ENCODE measurements at regions not wholly inside any gene's neighbourhood (a gene's known extent, or its start where the extent isn't known, plus 50 kb on each side); places are given as distances from the start of the nearest gene placed in this dataset.
"Not testable (repeated sequence)": the region's sequence is repeated elsewhere in the genome, so short reads cannot be mapped to it uniquely, and the experiment has no call there.

DNA sequence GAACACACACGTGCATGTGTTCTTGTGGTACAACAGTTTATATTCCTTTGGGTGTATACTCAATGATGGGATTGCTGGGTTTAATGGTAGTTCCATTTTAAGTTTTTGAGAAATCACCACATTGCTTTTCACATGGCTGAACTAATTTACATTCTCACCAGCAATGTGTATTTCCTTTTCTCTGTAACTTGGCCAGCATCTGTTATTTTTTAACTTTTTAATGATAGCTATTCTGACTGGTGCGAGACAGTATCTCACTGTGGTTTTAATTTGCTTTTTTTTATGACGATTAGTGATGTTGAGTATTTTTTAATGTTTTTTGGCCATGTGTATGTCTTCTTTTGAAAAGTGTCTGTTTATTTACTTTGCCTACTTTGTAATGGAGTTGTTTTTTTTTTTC is 256.6 kb downstream of the ZWINT start:
- DNase-seq (ENCODE audit: low read depth), result no peak

DNA sequence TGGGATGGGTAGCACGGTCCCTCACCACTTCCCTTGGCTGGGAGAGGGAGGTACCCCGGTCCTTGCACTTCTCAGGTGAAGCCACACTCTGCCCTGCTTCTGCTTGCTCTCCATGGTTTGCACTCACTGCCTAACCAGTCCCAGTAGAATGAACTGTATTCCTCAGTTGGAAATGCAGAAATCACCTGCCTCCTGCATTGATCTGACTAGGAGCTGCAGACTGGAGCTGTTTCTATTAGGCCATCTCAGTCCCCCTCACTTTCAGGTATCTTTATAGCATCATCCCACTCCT is 264.9 kb downstream of the ZWINT start:
- no peak for DNase-seq (ENCODE audit: low read depth)

DNA sequence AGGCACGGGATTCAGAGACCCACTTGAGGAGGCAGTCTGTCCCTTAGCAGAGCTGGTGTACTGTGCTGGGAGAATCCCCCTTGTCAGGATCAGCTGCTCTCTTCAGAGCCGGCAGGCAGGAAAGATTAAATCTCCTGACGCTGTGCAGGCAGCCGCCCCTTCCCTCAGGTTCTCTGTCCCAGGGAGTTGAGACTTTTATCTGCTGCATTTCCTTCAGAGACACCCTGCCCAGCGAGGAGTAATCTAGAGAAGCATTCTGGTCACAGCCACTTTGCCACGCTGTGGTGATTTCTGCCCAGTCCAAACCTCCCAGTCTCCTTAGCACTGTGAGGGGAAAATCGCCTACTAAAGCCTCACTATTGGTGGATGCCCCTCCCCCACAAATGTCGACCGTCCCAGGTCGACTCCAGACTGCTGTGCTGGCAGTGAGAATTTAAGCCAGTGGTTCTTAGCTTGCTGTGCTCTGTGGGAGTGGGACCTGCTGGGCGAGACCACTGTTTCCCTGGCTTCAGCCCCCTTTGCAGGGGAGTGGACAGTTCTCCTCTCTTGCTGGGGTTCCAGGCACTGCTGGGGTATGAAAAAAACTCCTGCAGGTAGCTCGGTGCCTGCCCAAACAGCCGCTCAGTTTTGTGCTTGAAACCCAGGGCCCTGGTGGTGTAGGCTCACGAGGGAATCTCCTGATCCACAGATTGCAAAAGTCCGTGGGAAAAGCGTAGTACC is 265.4 kb downstream of the ZWINT start:
- no peak for DNase-seq (ENCODE audit: low read depth)

DNA sequence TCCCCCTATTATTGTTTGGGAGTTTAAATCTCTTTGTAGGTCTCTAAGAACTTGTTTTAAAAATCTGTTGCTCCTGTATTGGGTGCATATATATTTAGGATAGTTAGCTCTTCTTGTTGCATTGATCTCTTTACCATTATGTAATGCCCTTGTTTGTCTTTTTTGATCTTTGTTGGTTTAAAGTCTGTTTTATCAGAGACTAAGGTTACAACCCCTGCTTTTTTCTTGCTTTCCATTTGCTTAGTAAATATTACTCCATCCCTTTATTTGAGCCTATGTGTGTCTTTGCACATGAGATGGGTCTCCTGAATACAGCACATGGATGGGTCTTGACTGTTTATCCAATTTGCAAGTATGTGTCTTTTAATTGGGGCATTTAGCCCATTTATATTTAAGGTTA is 267.4 kb downstream of the ZWINT start:
- DNase-seq (ENCODE audit: low read depth), result not testable (repeated sequence)

DNA sequence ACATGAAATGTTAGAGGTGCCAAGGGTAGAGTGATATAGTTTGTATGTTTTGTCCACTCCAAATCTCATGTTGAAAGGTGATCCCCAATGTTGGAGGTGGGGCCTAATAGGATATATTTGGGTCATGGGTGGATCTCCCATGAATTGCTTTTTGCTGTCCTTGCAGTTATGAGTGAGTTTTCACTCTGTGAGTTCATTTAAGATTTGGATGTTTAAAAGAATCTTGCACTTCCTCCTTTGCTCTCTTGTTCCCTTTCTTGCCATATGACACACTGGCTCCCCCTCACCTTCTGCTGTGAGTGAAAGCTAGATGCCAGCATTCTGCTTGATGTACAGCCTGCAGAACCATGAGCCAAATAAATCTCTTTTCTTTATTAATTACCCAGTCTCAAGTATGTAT is 269.2 kb downstream of the ZWINT start:
- DNase-seq (ENCODE audit: low read depth), result no peak

DNA sequence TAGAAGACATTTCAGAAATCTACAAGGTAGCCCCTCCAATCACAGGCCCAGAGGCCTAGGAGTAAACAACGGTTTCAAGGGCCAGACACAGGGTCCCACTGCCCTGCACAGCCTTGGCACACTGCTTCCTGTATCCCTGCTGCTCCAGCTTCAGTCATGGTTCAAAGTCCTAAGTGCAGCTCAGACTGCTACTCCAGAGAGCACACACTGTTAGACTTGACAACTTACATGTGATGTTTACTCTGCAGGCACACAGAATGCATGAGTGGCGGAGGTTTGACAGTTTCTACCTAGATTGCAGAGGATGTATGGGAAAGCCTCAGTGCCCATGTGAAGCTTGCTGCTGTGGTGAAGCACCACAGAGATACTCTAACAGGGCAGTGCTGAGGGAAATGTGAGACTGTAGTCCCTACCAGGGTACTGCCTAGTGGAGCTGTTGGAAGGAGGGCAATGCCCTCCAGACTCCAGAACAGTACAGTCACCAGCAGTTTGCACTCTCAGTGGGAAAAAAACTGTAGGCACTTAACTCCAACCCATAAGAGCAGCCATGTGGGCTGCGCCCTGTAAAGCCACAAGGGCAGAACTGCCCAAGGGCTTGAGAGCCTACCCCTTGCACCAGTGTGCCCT is 270.0 kb downstream of the ZWINT start:
- no peak for DNase-seq (ENCODE audit: low read depth)

DNA sequence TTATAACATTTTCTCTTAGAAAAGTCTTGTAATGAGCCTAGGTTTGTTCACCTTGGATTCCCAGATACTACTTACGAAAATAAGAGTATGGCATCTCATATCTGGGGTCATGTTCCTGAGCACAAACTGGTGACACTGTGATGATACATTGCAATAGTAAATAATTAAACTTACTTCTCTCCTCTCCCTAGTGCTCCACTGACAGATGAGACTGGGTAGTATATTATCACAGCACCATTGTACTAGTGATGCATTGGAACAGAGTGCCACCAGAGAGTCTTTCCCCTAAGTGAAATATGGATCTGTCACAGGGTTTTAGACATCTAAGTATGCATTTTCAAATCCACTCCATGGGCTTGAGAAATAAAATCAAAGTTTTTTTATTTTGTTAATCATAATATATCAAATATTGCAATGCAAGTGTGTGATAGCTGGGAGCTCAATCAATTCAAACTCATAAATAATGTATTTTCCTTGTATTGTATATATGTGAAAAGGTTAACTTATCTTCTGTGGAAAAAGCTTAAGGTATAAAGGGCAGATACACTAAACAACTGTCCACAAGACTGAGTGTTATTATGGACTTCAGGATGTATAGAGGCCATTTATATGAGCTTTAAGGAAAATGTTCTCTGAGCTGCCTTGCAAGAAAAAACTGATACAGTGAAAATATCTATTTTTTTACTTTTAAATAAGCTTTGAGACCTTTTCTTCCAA is 275.5 kb downstream of the ZWINT start:
- DNase-seq (ENCODE audit: low read depth), result no peak

DNA sequence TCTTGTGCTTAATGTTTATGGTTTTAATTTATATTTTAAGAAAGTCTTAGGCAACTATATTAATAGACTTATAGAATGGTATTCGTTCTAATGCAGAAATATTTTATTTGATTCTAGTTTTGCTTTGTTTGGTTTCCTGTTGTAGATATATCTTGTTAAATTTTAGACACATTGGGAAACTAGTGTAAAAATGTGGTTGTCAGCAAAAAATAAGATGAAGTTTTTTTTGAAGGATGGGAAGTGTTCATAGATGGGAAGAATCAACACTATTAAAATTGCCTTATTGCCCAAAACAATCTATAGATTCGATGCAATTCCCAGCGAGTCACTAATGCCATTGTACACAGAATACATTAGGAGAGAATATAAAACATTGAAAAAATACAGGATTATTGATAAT is 278.9 kb downstream of the ZWINT start:
- DNase-seq (ENCODE audit: low read depth), result no peak

DNA sequence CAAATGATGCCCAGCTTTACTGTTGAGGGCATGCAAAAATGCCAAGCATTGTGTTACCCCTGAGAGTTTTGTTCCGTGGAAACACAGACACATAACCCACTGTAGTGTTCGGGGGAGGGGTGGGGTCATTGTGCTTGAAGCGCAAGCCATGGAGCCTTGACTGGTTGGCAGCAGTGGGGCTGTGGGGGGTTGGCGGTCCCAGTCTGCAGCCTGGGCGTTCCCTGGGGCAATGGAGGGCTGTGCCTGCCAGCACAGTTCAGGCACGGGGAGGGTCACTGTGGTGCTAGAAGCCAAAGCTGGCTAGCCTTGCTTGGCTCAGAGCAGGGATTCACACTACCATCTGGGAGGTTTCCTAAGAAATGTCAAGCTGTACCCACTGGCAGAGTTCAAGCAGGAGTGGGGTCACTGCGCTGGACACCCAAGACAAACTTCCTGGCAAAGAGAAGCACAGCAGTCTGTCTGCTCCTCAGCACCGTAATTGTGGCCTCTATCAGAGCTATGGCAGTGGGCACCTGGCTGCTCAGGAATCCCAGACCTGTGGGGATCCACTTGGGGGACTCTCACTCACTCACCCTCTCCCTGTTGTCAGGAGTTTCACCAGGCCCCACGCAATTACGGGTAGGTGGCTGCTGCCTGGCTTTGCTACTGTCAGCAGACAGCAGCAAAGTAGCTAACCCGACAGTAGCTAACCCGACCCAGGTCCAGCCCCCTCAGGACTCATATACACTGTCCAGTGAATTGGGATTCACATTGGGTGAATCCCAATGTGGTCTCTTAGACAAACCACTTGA is 292.4 kb downstream of the ZWINT start:
- no peak for DNase-seq (ENCODE audit: low read depth)

DNA sequence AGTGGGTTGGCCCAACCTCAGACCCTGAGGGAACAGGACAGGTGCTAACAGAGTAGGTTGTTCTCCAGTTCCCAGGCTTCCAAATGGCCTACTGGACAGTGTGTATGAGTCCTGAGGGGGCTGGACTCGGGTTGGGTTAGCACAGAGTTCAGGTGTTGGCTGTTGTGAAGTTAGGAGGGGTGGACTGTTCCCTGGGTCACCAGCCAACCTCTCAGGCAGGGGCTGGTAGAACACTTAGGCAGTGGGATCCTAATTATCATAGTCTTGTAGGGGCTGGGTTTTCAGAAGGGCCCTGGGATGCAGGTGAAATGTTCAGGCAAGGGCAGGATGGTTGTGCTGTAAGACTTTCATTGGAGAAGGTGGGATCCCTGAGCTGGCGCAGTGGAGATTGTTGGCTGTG is 293.0 kb downstream of the ZWINT start:
- DNase-seq (ENCODE audit: low read depth), result no peak

DNA sequence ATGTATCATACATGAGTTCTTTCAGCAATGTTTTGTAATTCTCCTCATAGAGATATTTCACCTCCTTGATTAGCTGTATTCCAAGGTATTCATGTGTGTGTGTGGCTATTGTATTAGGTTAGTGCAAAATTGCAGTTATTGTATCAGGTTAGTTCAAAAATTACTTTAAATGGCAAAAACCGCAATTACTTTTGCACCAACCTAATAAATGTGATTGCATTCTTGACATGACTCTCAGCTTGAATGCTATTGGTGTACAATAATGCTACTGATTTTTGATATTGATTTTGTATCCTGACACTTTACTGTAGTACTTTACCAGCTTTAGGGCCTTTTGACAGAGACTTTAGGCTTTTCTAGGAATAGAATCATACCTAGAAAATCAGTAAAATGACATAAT is 297.4 kb downstream of the ZWINT start:
- DNase-seq (ENCODE audit: low read depth), result no peak

DNA sequence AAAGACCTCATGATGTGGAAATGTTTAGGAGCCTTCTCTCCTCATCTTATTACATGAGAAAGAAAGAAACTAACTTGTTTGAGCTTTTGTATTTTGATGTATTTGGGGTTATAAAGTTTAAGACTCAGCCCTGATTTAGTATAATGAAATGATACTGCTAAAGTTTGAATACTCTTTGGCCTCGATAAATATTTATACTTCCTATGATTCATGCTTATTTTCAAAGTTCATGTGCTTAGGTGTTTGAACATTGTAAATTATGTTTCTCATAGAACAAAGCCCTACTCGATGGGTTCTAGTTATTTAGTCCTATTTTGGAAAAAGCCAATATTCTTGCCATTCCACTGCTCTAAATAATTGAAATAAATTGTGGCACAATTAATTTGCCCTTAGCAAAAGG is 303.2 kb downstream of the ZWINT start:
- DNase-seq (ENCODE audit: low read depth), result no peak

DNA sequence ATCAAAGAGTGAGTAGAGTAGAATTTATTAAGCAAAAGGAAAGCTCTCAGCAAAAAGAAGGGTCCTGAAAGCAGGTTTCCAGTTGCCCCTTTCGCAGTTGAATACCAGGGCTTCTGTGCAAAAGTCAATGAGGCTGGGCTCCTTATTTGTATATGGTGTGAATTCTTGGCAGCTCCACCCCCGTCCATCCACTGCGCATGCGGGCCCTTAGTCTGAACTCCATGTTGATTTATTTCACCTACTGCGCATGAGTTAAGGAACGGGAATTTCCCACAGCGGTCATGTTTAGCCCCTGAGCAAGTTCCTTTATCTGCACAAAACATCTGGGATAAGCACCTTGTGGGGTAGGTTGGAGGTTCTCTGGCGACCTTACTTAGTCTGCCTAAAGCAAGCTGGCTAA is 325.6 kb downstream of the ZWINT start:
- DNase-seq (ENCODE audit: low read depth), result no peak

DNA sequence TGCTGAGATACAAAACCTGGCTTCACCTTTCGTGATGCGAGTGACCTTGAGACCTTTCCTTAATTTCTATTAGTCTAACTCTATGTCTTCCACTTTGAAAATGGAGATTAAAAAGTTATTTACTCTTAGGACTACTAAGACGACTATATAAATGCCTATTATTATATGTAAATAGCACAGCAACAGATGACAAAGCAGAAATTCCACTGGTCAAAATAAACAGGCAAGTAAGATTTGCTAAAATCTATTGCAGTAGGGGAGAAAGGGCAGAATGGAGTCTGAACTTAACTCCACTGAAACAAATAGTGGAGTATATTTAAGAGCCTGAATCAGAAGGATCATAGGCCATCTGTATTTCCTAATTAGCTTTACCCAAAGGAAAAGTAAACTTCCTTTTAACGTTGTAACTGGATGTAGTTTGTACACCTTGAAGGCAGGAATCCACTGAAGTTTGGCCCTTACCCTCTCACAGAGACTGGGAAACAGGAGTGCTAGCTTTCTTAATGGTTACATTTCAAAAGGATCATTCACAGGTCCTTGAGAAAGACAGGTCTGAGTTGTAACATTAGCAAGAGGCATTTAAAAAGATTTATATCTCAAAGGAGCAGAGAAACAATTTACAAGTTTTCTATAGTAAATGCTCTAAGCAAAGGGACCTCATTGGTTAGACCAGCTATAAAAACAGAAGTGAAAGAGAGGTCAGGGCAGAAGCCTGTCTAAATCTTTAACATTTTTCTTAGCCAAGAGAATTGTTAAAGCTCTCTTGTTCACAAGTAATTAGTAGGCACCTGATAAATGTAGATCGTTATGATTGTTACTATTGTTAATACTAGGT is 332.5 kb downstream of the ZWINT start:
- no peak for DNase-seq (ENCODE audit: low read depth)

DNA sequence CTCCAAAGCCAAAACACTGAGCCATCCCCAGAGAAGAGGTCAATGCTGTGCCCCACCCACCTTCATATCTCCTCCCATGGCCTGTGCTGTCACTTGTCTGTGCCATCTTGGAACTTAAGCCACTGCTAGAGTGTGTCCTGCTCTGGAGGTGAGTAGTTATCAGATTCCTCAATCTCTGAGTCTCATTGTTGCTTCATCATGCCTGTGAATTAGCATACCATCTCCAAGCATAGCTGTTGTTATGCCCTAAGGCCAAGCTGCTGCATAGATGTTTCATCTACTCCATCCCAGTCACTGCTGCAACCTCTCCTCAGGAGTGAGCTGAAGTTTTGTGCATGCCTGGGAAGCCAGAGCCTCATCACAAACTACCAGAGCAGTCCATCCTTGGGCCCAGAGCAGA is 349.0 kb downstream of the ZWINT start:
- no peak for DNase-seq (ENCODE audit: low read depth)

DNA sequence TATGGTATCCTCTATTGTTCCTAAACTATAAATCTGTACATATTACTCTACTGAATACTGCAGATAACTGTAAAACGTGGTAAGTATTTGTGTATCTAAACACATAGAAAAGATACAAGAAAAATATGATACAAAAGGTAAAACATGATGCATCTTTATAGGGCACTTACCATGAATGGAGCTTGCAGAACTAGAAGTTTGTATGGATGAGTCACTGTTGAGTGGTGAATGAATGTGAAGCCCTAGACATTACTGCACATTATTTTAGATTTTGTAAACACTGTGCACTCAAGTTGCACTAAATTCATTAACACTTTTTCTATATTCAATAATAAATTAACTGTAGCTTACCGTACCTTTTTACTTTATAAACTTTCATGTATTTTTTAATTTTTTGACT is 357.5 kb downstream of the ZWINT start:
- DNase-seq (ENCODE audit: low read depth), result no peak

DNA sequence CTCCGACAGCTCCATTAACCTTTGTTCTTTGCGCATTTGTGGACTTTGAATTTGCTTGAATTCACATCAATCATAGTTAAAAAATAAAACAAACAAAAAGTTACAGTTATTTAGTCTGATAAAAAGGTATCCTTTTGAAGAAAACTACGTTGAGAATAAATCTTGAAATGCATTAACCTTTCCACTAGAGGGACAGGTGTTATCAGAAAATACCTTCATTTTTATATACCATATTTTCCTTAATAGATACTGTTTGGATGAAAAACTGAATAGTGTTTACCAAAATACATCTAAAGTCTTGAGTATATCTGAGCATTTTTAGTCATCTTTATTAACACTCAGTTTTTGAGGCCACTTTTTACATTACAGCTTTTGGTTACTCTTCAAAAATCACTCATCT is 371.9 kb downstream of the ZWINT start:
- DNase-seq (ENCODE audit: low read depth), result no peak

DNA sequence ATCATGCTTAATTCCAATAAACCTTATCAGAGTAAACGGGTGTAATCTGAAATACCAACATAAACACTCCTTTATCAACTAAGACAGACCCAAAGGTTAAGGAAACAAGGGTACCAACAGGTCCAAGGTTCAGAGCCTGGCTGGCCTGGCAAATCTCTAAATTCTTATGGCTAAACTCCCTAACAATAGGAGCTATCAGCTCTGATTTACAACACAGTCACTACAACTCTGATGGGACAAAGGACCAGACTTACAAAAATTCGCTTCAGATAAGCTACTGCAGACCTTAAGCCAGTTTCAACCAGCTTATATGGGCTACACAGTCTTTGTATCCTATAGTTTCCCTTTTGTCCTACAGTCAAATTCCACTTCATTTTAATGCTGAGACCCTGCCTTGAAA is 381.9 kb downstream of the ZWINT start:
- no peak for DNase-seq (ENCODE audit: low read depth)

DNA sequence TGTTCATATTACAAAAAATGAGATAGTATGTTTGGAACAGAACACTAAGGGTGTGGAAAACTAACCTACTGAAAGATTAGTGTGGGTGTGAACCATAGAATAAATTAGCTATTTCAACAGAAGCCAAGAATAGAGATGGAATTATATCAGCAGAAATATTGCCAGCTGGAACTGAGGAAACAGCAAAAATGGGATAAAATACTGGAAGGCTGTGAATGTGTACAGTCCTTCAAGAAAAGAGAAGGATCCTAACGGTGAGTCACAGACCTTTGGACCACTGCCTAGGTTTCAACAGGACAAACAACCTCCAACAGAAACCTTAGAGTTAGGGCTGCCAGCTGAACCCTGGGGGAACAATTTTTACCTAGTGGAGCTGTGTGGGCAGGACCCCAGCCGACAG is 395.0 kb downstream of the ZWINT start:
- DNase-seq (ENCODE audit: low read depth), result no peak

DNA sequence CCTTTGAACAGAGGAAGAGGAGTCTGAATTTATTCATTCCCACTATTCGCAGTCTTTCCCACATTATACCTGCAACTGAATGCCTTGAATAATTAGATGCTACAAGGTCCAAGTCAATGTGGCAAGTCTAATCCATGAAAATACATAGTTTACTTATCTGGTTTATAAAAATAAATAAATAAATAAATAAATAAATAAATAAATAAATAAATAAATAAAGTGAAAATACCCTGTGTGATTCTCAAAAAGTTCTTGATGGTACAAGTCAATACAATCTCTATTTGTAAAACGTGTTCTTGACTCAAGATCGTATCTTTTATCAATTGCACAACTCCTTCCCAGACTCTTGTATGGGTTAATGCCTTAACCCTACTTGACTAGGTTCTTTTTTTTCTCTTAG is 417.7 kb downstream of the ZWINT start:
- no peak for DNase-seq (ENCODE audit: low read depth)

DNA sequence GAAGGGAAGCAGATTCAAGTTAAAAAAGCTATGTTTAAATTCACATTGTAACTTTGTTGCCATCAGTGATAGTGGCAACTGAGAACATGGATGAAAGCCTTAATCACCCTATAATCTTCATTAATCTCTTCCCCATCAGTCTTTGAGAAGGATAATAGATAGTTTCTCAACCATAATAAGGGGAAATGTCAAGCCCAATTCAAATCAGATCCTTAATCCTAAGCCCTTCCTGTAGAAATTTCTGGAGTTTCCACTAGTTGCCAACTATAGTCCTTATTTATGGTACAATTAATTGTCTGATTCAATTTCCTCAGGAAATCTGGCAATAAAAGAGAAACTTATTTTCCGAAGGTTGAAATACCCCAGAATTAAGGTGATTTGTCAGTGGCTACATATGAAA is 431.8 kb downstream of the ZWINT start:
- no peak for DNase-seq (ENCODE audit: low read depth)
